HEK293T (cell line): ENCODE measurements at regions not wholly inside any gene's neighbourhood (a gene's known extent, or its start where the extent isn't known, plus 50 kb on each side); places are given as distances from the start of the nearest gene placed in this dataset.

Experiments used
- FOXK2 ChIP-seq: fragments of 450-650 bp; IDR thresholded peaks from 2 replicates; pipeline ENCODE4 v1.6.1; 2016; ENCODE audit warnings: mild to moderate bottlenecking
- FOXM1 ChIP-seq: fragments of 450-650 bp; IDR thresholded peaks from 2 replicates; pipeline ENCODE4 v1.6.1; 2017; ENCODE audit warnings: mild to moderate bottlenecking, borderline replicate concordance
- HDGF ChIP-seq: fragments of 450-650 bp; IDR thresholded peaks from 2 replicates; pipeline ENCODE4 v1.6.1; 2017; ENCODE audit warnings: antibody characterized with exemption, borderline replicate concordance
- NFRKB ChIP-seq: fragments of 450-650 bp; IDR thresholded peaks from 2 replicates; pipeline ENCODE4 v1.6.1; 2016; ENCODE audit warnings: mild to moderate bottlenecking, moderate library complexity
- SP1 ChIP-seq: fragments of 450-650 bp; IDR thresholded peaks from 2 replicates; pipeline ENCODE4 v1.6.1; 2017
- TARDBP ChIP-seq: fragments of 450-650 bp; IDR thresholded peaks from 2 replicates; pipeline ENCODE4 v1.6.1; 2016

- TF ChIP-seq FOXM1 (no peak), FOXK2 (no peak), NFRKB (no peak), TARDBP (no peak), HDGF (no peak), SP1 (no peak)
These were observed 69.7 kb downstream of the RPS6KA4 start for GRCh38 chr11:64428693-64429092.
